GM12878 (cell line): ENCODE measurements at regions not wholly inside any gene's neighbourhood (a gene's known extent, or its start where the extent isn't known, plus 50 kb on each side); places are given as distances from the start of the nearest gene placed in this dataset.

Experiments
- CTCF ChIP-seq, 3 experiments: IDR thresholded peaks in 2 of 3; conservative IDR thresholded peaks in 1 of 3; 2 replicates each; pipeline ENCODE4 v1.5.1; 2011; ENCODE audit warnings: low read depth in 3 of 3, low read length in 3 of 3, mild to moderate bottlenecking in 3 of 3, control low read depth in 2 of 3, moderate library complexity in 2 of 3, inconsistent platforms in 1 of 3, mixed read lengths in 1 of 3; ENCODE audit not compliant: control insufficient read depth in 2 of 3, insufficient read depth in 1 of 3; ENCODE audit errors: extremely low read depth in 1 of 3
- EZH2 ChIP-seq: IDR thresholded peaks from 2 replicates; pipeline ENCODE4 v1.6.1; 2012; ENCODE audit warnings: low read depth, mild to moderate bottlenecking, control low read depth, inconsistent platforms, low read length, borderline replicate concordance; ENCODE audit not compliant: control insufficient read depth
- FOXK2 ChIP-seq: fragments of 450-650 bp; IDR thresholded peaks from 2 replicates; pipeline ENCODE4 v1.6.1; 2017; ENCODE audit warnings: mild to moderate bottlenecking, moderate library complexity
- HDAC6 ChIP-seq: fragments of 200-600 bp; sonication (generic); IDR thresholded peaks from one replicate; pipeline ENCODE4 v1.8.0; 2017; ENCODE audit warnings: antibody characterized with exemption; ENCODE audit not compliant: unreplicated experiment
- MTA3 ChIP-seq: IDR thresholded peaks from 2 replicates; pipeline ENCODE4 v1.6.1; 2012; ENCODE audit warnings: low read length, inconsistent platforms, borderline replicate concordance
- POLR2A ChIP-seq: IDR thresholded peaks from 2 replicates; pipeline ENCODE4 v1.6.1; 2011; ENCODE audit warnings: low read depth, mild to moderate bottlenecking, low read length
- REST ChIP-seq: IDR thresholded peaks from 2 replicates; pipeline ENCODE4 v1.6.1; 2012; ENCODE audit warnings: mild to moderate bottlenecking, low read depth, low read length
- SRF ChIP-seq, 2 experiments: IDR thresholded peaks; 2 replicates each; pipeline ENCODE4 v1.6.1; 2011; ENCODE audit warnings: low read depth in 2 of 2, low read length in 2 of 2, mild to moderate bottlenecking in 1 of 2, moderate library complexity in 1 of 2
- ZZZ3 ChIP-seq: IDR thresholded peaks from 2 replicates; pipeline ENCODE4 v1.6.1; 2011; ENCODE audit warnings: low read depth; ENCODE audit not compliant: control insufficient read depth, insufficient read length

- TF ChIP-seq HDAC6 (no peak), POLR2A (no peak), ZZZ3 (no peak), REST (no peak), FOXK2 (no peak), CTCF (IDR thresholded peaks at IDR 0.05 in 2 of 3, conservative IDR thresholded peaks at IDR 0.05 in 1 of 3; ENCODE audit: control insufficient read depth in 2 of 3, extremely low read depth in 1 of 3, insufficient read depth in 1 of 3, low read depth in 3 of 3, low read length in 3 of 3) (no peak), MTA3 (no peak), SRF (IDR thresholded peaks at IDR 0.05; ENCODE audit: low read depth in 2 of 2, low read length in 2 of 2) (no peak), EZH2 (no peak)
Observed at GRCh38 chr17:65360961-65361552, 200.4 kb downstream of the AXIN2 start.
